ENCODE measurements at regions not wholly inside any gene's neighbourhood (a gene's known extent, or its start where the extent isn't known, plus 50 kb on each side); places are given as distances from the start of the nearest gene placed in this dataset.

DNA sequence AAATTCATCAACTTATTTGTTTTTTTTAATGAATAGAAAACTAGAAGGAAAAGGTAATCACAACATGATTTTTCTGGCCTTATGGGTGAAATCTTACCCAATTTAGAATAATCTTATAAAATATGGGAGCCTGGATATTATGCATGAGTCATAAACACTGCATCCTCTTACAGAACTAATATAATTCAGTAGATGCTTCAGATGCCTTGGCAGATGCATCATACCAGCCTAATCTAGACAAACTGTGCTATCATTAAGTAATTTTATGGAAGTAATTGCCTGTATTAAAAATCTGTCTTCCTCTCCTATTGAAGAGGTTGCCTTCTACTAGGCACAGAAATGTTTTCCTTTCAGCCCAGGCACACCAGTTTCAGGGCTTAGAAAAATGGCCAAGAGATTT, 2384.6 kb upstream of the WWC1 start:
- ChIA-PET POLR2A (no interaction called here), CTCF (no interaction called here)
- intact Hi-C loops (cut with micrococcal nuclease) = no loop called here
- Mint-ChIP-seq H3K4me3 (no peak overlapping the region), H3K36me3 (ENCODE audit: low read depth) (no peaks in the 10 kb centered on the region), H3K27me3 (no peaks in the 10 kb centered on the region), H3K4me1 (ENCODE audit: low read depth) (no peaks in the 10 kb centered on the region), H3K9me3 (peaks cover 12% of the 10 kb centered on the region), H3K27ac (no peak overlapping the region)
- ATAC-seq (no peak), DNase-seq (no peak)
- no peak for TF ChIP-seq CTCF (IDR thresholded peaks at IDR 0.05)

DNA sequence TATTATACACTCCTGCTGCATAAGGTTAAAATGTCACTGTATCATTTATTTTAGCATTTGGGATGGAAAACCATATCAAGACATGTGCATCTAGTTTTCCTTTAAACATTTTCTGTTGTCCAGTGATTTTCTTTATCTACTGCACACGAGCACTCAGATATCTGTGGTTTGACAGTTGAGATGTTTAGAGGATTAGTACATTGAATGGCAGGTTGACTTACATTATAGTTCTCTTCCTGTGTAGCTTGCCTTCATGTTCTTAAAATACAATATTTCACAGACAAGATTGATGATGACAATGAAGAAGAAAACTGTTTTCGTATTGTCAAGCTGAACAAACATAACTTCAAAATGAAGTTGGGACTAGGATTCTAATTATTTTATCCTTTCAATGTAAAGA, 2378.4 kb upstream of the WWC1 start:
- intact Hi-C loops (cut with micrococcal nuclease) = no loop called here
- ChIA-PET POLR2A (no interaction called here), CTCF (no interaction called here)
- no peaks in the 10 kb centered on the region for H3K36me3 Mint-ChIP-seq (ENCODE audit: low read depth)
- no peaks in the 10 kb centered on the region for H3K4me1 Mint-ChIP-seq (ENCODE audit: low read depth)
- peaks cover 8% of the 10 kb centered on the region for H3K9me3 Mint-ChIP-seq
- ATAC-seq (no peak), DNase-seq (no peak)
- no peak overlapping the region for H3K4me3 Mint-ChIP-seq
- no peaks in the 10 kb centered on the region for H3K27me3 Mint-ChIP-seq
- H3K27ac Mint-ChIP-seq = no peak overlapping the region
- TF ChIP-seq CTCF (IDR thresholded peaks at IDR 0.05) = no peak

- H3K27ac Mint-ChIP-seq = no peak overlapping the region
- H3K9me3 Mint-ChIP-seq = peaks cover 4% of the 10 kb centered on the region
- ChIA-PET CTCF (no interaction called here), POLR2A (no interaction called here)
- no peaks in the 10 kb centered on the region for H3K36me3 Mint-ChIP-seq (ENCODE audit: low read depth)
- no peak for ATAC-seq
- intact Hi-C loops (cut with micrococcal nuclease) = no loop called here
- DNase-seq = no peak
- H3K27me3 Mint-ChIP-seq = no peaks in the 10 kb centered on the region
- no peaks in the 10 kb centered on the region for H3K4me1 Mint-ChIP-seq (ENCODE audit: low read depth)
- no peak for TF ChIP-seq CTCF (IDR thresholded peaks at IDR 0.05)
- no peak overlapping the region for H3K4me3 Mint-ChIP-seq
Measured at GRCh38 chr5:165914456-165914855, 2377.0 kb upstream of the WWC1 start.

- H3K4me1 Mint-ChIP-seq (ENCODE audit: low read depth) = no peaks in the 10 kb centered on the region
- no peak for TF ChIP-seq CTCF (IDR thresholded peaks at IDR 0.05)
- ChIA-PET POLR2A (no interaction called here), CTCF (no interaction called here)
- no peak overlapping the region for H3K27ac Mint-ChIP-seq
- intact Hi-C loops (cut with micrococcal nuclease) = no loop called here
- ATAC-seq (no peak), DNase-seq (no peak)
- H3K9me3 Mint-ChIP-seq = peaks cover 3% of the 10 kb centered on the region
- H3K27me3 Mint-ChIP-seq = no peaks in the 10 kb centered on the region
- no peak overlapping the region for H3K4me3 Mint-ChIP-seq
- H3K36me3 Mint-ChIP-seq (ENCODE audit: low read depth) = no peaks in the 10 kb centered on the region
Measured at GRCh38 chr5:165919196-165919595, 2372.2 kb upstream of the WWC1 start.

DNA sequence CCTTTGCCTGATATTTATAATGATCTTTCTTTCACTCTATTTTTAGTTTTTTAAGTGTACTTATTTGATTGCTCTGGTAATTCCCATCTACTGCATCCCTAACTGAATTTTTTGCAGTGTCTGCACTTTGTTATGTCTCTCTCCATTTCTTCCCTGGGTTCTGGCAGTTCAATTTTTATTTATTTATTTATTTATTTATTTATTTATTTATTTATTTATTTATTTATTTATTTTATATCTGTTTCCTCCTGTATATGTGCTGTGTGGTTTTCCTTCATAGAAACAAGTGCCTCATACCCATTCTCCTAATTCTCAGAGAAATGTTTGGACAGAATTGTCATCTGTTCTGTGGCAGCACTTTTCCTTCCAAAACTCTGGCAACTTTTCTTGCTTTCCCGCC, 2370.8 kb upstream of the WWC1 start:
- no peak for TF ChIP-seq CTCF (IDR thresholded peaks at IDR 0.05)
- H3K9me3 Mint-ChIP-seq = peaks cover 3% of the 10 kb centered on the region
- H3K4me1 Mint-ChIP-seq (ENCODE audit: low read depth) = no peaks in the 10 kb centered on the region
- no peak overlapping the region for H3K27ac Mint-ChIP-seq
- ATAC-seq (no peak), DNase-seq (no peak)
- H3K4me3 Mint-ChIP-seq = no peak overlapping the region
- intact Hi-C loops (cut with micrococcal nuclease) = no loop called here
- CTCF ChIA-PET = no interaction called here
- POLR2A ChIA-PET = no interaction called here
- no peaks in the 10 kb centered on the region for H3K27me3 Mint-ChIP-seq
- no peaks in the 10 kb centered on the region for H3K36me3 Mint-ChIP-seq (ENCODE audit: low read depth)

Measured in activated CD8-positive, alpha-beta T cell treated with anti-CD3 and anti-CD28 coated beads for 36 hours (primary cell).